ENCODE measurements at regions not wholly inside any gene's neighbourhood (a gene's known extent, or its start where the extent isn't known, plus 50 kb on each side); places are given as distances from the start of the nearest gene placed in this dataset.

GRCh38 chr18:61967252-61967891, 74.6 kb upstream of the RNF152 start:
- no peak overlapping the region for H3K9ac ChIP-seq (ENCODE audit: extremely low read depth, low read length, poor library complexity, severe bottlenecking)
- no peak overlapping the region for H3K4me3 ChIP-seq (ENCODE audit: low read length)
- WGBS, 2 experiments (ENCODE audit: insufficient coverage in 1 of 2, insufficient read length in 1 of 2), result 95 to 96% methylated on average over 8 to 9 of the region's 9 CpGs
- H3K27ac ChIP-seq (ENCODE audit: low read depth, low read length), result no peak overlapping the region
- H3K27me3 ChIP-seq (ENCODE audit: control insufficient read depth, insufficient read depth, low read length, poor library complexity, severe bottlenecking), result no peaks in the 10 kb centered on the region
- H3K4me3 Mint-ChIP-seq, result no peak overlapping the region
- no peaks in the 10 kb centered on the region for H3K36me3 Mint-ChIP-seq (ENCODE audit: low read depth)
- no peaks in the 10 kb centered on the region for H3K36me3 ChIP-seq (ENCODE audit: control insufficient read depth, insufficient read depth, low read length)
- H3K4me1 ChIP-seq (ENCODE audit: control insufficient read depth, insufficient read depth, low read length), result no peaks in the 10 kb centered on the region
- no peak overlapping the region for H3K27ac Mint-ChIP-seq
- TF ChIP-seq, protein P1, sequence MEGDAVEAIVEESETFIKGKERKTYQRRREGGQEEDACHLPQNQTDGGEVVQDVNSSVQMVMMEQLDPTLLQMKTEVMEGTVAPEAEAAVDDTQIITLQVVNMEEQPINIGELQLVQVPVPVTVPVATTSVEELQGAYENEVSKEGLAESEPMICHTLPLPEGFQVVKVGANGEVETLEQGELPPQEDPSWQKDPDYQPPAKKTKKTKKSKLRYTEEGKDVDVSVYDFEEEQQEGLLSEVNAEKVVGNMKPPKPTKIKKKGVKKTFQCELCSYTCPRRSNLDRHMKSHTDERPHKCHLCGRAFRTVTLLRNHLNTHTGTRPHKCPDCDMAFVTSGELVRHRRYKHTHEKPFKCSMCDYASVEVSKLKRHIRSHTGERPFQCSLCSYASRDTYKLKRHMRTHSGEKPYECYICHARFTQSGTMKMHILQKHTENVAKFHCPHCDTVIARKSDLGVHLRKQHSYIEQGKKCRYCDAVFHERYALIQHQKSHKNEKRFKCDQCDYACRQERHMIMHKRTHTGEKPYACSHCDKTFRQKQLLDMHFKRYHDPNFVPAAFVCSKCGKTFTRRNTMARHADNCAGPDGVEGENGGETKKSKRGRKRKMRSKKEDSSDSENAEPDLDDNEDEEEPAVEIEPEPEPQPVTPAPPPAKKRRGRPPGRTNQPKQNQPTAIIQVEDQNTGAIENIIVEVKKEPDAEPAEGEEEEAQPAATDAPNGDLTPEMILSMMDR (conservative IDR thresholded peaks at IDR 0.05), result no peak
- peaks cover 6% of the 10 kb centered on the region for H3K4me1 Mint-ChIP-seq
- no peak for DNase-seq
- no peaks in the 10 kb centered on the region for H3K27me3 Mint-ChIP-seq (ENCODE audit: insufficient read depth)
- H3K9me3 Mint-ChIP-seq, result no peaks in the 10 kb centered on the region
- no peaks in the 10 kb centered on the region for H3K9me3 ChIP-seq (ENCODE audit: control insufficient read depth, low read length)

DNA sequence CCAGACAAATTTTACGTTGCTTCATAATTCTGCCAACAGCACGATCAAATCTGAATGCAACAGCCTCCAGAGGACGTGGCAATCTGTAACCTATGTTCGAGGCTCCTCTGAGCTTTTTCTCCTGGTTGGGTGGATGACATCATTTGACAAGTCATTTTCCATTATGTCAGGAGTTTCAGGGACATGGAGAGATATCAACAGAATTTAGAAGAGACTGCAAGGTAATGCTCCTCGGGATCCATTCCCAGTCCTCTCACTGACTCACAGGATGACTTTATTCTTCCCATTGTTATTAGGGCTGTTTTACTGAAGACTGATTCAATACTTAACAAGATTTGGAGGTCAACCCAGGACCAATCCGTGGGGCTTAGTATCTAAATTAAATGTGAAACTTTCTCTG, 72.5 kb upstream of the RNF152 start:
- Mint-ChIP-seq H3K27ac (no peak overlapping the region), H3K27me3 (ENCODE audit: insufficient read depth) (no peaks in the 10 kb centered on the region), H3K4me3 (no peak overlapping the region), H3K36me3 (ENCODE audit: low read depth) (no peaks in the 10 kb centered on the region), H3K9me3 (no peaks in the 10 kb centered on the region), H3K4me1 (no peaks in the 10 kb centered on the region)
- Histone ChIP-seq H3K27ac (ENCODE audit: low read depth, low read length) (no peak overlapping the region), H3K4me3 (ENCODE audit: low read length) (no peak overlapping the region), H3K9ac (ENCODE audit: extremely low read depth, low read length, poor library complexity, severe bottlenecking) (no peak overlapping the region), H3K36me3 (ENCODE audit: control insufficient read depth, insufficient read depth, low read length) (no peaks in the 10 kb centered on the region), H3K4me1 (ENCODE audit: control insufficient read depth, insufficient read depth, low read length) (no peaks in the 10 kb centered on the region), H3K27me3 (ENCODE audit: control insufficient read depth, insufficient read depth, low read length, poor library complexity, severe bottlenecking) (no peaks in the 10 kb centered on the region), H3K9me3 (ENCODE audit: control insufficient read depth, low read length) (no peaks in the 10 kb centered on the region)
- TF ChIP-seq, protein P1 (conservative IDR thresholded peaks at IDR 0.05), result no peak
- WGBS, 2 experiments (ENCODE audit: insufficient coverage in 1 of 2, insufficient read length in 1 of 2), result 88 to 91% methylated on average over 5 to 6 of the region's 6 CpGs
- DNase-seq, result no peak

DNA sequence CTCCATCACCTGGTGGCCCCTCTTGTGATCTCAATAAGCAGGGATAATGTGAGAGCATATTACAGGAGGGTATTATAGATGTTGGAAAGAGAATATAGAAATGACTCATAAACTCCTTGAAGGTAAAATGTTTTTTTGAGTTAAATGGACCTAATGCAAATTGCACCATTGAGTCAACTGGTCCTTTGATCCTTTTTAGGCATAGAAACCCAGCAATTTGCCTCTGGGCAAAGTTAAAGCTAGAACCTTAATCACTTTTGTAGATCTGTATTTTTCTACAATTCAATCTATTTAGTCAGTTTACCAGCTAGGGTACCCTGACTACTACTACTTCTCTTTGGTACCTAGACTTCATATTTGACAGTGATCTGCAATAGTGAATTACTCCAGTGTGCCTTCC, 71.8 kb upstream of the RNF152 start:
- Histone ChIP-seq H3K27me3 (ENCODE audit: control insufficient read depth, insufficient read depth, low read length, poor library complexity, severe bottlenecking) (no peaks in the 10 kb centered on the region), H3K4me1 (ENCODE audit: control insufficient read depth, insufficient read depth, low read length) (no peaks in the 10 kb centered on the region), H3K36me3 (ENCODE audit: control insufficient read depth, insufficient read depth, low read length) (no peaks in the 10 kb centered on the region), H3K9ac (ENCODE audit: extremely low read depth, low read length, poor library complexity, severe bottlenecking) (no peak overlapping the region), H3K27ac (ENCODE audit: low read depth, low read length) (no peak overlapping the region), H3K9me3 (ENCODE audit: control insufficient read depth, low read length) (no peaks in the 10 kb centered on the region), H3K4me3 (ENCODE audit: low read length) (no peak overlapping the region)
- DNase-seq, result no peak
- no peaks in the 10 kb centered on the region for H3K36me3 Mint-ChIP-seq (ENCODE audit: low read depth)
- H3K27me3 Mint-ChIP-seq (ENCODE audit: insufficient read depth), result no peaks in the 10 kb centered on the region
- TF ChIP-seq, protein P1 (conservative IDR thresholded peaks at IDR 0.05), result no peak
- H3K4me3 Mint-ChIP-seq, result no peak overlapping the region
- no peak overlapping the region for H3K27ac Mint-ChIP-seq
- H3K4me1 Mint-ChIP-seq, result no peaks in the 10 kb centered on the region
- no peaks in the 10 kb centered on the region for H3K9me3 Mint-ChIP-seq

Measured in endodermal cell (in vitro differentiated cells).